ENCODE measurements at regions not wholly inside any gene's neighbourhood (a gene's known extent, or its start where the extent isn't known, plus 50 kb on each side); places are given as distances from the start of the nearest gene placed in this dataset.

GRCh38 chr3:193983846-193984818, 151.8 kb upstream of the HES1 start:
- no peak for DNase-seq (ENCODE audit: low read depth in 2 of 2)

- DNase-seq (ENCODE audit: low read depth in 2 of 2): no peak
Observed at GRCh38 chr3:193984876-193985275, 151.1 kb upstream of the HES1 start.

DNA sequence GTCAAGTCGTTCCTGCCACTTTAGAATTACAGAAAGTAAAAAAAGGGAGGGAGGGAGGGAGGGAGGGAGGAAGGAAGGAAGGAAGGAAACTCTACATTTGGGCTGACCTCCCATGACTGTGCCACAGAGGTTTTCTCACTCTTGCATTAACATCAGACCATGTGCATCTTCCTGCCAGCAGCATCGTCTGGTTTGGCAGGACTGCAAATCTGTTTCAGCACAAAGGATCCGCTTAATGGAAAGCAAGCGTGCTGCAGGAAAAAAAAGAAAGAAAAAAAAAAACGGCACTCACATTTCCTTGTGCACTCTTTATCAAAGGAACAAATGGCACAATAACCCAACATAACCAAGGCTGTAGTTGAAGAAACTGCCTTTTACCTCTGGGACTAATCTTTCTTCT, 148.8 kb upstream of the HES1 start:
- no peak for DNase-seq (ENCODE audit: low read depth in 2 of 2)

DNA sequence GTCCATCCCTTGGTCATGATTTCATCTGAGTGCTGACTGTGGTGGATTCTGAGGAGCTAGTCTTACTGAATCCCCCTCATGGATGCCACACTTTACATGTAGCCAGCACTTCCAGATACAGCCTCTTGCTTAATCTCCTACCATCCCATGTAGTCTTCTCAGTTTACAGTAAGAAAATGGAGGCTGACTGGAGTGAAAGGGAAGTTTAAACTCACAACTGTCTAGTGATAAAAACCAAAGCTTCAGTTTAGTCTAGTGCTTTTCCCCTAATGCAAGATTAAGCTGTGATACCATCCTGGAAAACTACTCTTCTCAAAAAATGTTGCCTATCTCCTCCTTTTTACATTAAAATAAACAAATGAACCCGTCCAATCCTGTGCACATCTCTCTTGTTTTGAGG, 146.8 kb upstream of the HES1 start:
- no peak for DNase-seq (ENCODE audit: low read depth in 2 of 2)

GRCh38 chr3:193991666-193992424, 144.1 kb upstream of the HES1 start:
- DNase-seq (ENCODE audit: low read depth in 2 of 2): no peak

DNA sequence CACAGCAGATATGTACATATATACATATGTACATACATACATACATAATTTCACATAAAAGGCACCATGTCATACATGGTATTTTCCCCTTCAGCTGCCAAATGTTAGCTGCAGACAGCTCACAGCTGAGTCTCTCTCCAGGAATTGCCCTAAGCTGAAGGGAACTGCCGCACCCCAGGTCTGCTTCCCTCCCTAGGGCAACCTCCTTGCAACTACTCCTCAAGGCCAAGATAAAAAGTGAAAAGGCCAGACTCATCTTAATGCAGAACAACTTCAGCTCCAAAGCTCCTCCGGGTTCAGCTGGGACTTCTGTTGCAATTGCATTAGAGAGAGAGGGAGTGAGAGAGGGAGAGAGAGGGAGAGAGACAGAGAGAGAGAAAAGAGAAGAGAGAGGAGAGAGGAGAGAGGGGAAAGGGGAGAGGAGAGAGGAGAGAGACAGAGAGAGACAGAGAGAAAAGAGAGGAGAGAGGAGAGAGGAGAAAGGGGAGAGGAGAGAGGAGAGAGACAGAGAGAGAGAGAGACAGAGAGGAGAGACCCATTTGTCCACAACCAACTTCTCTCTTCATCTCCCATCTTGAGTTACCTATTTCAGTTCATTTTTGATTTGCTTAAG, 143.4 kb upstream of the HES1 start:
- DNase-seq (ENCODE audit: low read depth in 2 of 2): no peak

DNA sequence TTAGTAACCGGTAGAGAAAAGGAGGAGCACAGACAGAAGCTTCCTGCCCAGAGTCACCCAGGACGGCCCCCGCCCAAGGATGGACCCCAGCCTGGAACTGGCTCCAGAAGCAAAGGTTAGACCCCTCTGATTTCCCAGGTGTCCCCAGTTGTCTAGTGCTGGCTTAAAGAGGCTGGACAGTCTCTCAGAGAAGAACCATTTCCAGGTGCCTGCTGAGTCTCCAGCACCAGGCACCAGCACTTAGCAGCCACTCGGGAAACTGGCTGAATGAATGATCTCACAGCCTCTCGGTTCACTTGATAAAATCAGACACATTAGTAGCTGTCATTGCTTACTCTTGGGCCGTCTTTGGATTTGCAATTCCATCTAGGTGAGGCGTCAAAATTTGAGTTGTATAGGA, 139.7 kb upstream of the HES1 start:
- DNase-seq (ENCODE audit: low read depth in 2 of 2): no peak

- DNase-seq (ENCODE audit: low read depth in 2 of 2): no peak
Observed at GRCh38 chr3:193996641-193997089, 139.3 kb upstream of the HES1 start.

DNA sequence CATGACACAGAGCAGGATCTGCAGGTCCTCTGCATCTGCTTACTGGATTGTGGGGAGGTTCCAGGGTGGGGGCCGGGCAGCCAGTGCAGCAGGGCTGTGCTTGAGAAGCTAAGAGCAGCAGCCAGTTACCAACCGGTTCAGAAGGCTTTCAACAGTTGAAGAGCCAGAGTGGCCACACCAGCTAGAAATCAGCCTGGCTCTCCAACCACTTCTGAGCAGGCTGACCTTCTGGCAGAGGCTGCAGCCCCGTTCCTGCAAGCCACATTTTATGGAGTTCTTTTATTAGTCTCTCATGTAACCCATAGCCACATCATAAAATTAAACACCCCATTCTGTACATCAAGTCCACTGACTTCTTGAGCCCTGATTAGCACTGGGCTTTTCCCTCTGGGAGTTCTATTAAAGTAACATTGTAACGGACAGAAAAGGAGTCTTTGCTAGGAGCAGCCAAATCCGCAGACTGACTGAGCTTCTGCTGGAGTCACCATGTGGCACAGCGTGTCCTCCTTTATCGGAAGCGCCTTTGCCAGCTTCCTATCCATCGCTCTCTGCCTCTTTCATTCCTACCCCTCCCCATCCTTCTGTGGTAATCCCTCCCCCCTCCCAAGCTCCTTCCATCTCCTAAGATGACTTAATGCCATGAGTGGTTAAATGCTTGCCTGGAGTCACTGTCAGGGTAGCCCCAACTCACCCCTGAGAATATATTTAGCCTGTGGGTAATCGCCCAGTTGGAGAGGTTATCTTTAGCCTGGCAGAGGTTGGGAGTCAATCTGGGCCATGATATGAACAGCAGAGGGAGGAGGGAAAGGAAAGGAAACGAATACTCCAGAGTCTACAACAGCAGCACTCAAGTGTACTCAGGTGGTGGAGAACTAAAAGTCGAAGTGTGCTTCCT, 138.5 kb upstream of the HES1 start:
- no peak for DNase-seq (ENCODE audit: low read depth in 2 of 2)

- DNase-seq (ENCODE audit: low read depth in 2 of 2): no peak
Observed at GRCh38 chr3:193998123-193998448, 137.9 kb upstream of the HES1 start.

DNA sequence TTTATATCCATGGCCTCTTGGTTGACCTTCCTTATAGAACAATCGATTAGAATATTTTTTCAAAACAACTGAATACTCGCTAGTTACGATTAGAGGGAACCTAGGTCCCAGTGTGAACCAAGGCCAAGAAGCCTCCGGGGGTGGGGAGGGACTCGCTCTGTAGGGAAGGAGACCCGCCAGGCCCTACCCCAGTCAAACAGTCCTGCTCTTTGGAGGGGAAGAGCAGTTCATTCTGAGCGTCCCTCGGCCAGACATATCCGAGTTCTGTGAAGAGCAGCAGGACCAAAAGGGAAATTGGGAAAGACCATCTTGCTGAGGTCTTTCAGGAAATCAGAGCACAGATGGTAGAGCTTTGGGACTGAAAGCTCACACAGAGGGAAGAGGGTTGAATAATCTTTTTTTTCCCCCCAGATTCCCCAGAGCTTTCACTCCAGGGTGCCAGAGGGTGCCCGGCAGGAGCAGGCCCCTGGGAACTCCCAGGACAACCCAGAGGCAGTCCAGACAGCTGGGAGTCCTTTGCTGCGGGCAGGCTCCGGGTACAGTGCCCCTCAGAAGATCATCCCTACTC, 137.2 kb upstream of the HES1 start:
- no peak for DNase-seq (ENCODE audit: low read depth in 2 of 2)

DNA sequence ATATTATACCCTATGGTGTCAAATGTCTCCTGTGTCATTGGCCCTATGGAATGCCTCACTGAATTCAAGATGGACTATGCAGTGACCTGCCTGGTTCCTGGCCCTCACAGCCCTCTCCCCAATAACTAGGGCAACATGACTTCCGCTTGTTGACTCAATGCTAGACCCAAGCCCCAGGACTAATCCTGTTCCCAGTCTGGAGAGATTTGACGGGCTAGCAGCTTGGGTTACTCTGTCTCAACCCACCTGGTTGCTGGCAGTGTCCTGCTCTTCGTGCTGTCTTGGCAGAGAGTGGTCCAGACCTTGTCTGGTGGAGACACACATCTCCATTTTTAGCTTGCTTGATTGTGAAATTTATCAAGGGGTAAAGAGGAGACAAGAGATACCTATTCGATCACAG, 135.8 kb upstream of the HES1 start:
- DNase-seq (ENCODE audit: low read depth in 2 of 2): no peak

DNA sequence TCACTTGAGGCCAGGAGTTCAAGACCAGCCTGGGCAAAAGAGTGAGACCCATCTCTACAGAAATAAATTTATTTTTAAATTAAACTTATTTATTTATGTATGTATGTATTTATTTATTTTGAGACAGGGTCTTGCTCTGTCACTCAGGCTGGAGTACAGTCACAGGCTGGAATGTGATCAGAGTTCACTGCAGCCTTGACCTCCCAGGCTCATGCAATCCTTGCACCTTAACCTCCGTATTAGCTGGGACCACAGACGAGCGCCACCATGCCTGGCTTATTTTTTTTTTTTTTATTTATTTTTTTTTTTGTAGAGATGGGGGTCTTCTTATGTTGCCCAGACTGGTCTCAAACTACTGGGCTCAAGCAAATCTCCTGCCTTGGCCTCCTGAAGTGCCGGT, 135.2 kb upstream of the HES1 start:
- DNase-seq (ENCODE audit: low read depth in 2 of 2): no peak

- no peak for DNase-seq (ENCODE audit: low read depth in 2 of 2)
Observed at GRCh38 chr3:194001728-194002459, 134.1 kb upstream of the HES1 start.

DNA sequence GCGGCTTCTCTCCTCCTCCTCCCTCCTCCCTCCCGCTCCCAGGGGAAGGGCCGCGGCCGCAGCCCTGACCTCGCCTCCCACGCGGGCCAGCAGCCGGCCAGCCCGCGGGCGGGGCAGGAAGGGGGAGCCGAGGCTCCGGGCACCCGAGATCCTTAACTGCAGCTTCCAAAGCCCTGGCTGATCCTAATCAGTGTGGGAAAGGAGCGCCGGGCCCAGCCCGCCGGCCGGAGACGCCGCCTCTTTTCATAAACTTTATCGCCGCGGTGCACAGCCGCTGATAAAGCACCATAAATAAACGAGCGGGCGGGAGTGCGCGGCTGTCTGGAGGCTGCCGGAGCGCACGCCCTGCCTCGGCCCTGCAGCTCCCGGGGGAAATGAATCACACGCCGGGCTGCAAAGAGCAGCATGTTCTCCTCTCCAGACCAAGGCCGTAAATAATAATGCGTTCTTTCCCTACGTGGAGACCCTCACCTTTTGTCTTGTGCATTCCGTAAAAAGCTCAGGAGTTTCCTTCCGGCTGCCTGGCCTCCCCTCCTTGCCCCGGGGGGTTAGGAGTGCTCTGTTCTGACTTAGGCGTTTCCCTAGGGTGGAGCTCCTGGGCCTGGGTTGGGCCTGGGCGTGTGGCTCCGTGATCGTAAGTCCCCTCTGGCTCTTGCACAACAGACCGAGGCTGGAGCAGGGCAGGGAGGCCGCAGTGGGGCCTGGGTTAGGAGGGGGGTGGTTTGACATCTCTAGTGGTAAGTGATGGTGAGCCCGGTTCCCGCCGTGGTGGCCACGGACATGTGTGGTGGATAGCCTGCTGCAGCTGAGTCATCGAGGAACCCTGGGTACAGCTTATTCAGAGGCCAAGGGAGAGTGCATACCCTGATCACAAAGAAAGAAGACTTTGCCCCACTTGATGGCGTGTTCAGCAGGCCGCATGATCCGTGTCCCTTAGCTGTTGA, 132.6 kb upstream of the HES1 start:
- no peak for DNase-seq (ENCODE audit: low read depth in 2 of 2)

DNA sequence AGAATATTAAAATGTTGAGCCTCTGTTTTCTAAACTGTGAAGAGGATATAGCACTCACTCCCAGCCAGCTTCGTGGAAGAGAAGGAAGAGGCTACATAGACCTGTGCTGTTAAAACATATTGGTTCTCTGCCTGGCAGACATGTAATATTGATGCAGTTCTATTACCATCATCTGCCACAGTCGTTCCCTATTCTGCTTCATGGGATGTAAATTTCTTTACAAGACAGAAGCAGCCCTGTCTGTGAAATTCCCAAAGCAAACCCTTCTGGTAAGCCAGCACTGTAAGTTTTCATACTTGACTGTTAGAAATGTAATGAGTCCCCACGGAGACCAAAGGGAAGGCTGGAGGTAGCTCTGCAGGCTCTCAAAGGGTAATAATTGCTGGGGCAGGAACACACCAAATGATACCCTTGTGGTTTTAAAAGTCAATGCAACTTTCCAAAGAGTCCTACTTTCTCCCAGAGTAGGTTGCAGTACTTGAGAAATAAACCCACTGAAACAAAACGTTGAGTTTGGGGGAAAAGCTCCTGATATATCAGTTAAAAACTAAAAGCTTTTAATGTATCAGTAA, 129.9 kb upstream of the HES1 start:
- DNase-seq (ENCODE audit: low read depth in 2 of 2): no peak

DNA sequence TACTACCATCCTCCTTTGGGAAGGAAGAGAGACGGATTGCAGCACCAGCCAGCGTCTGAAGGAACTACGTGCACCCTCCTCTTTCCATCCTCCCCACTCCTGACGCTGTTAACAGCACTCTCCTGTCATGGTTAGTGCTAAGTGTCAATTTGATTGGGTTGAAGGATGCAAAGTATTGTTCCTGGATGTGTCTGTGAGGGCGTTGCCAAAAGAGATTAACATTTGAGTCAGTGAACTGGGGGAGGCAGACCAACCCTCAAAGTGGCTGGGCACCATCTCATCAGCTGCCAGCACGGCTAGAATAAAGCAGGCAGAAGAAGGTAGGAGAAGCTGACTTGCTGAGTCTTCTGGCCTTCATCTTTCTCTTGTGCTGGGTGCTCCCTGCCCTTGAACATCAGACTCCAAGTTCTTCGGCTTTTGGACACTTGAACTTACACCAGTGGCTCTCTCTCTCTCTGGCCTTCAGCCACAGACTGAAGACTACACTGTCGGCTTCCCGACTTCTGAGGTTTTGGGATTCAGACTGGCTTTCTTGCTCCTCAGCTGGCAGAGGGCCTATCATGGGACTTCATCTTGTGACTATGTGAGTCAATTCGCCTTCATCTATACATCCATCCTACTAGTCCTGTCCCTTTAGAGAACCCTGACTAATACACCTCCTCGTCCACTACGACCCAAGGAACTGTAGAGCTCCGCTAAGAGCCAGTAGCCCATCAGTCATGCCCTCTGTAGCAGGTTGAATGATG, 128.2 kb upstream of the HES1 start:
- DNase-seq (ENCODE audit: low read depth in 2 of 2): no peak

- no peak for DNase-seq (ENCODE audit: low read depth in 2 of 2)
Observed at GRCh38 chr3:194009019-194009418, 126.9 kb upstream of the HES1 start.
